Effector CD8-positive, alpha-beta T cell (primary cell): ENCODE measurements at regions not wholly inside any gene's neighbourhood (a gene's known extent, or its start where the extent isn't known, plus 50 kb on each side); places are given as distances from the start of the nearest gene placed in this dataset.
"Not testable (repeated sequence)": the region's sequence is repeated elsewhere in the genome, so short reads cannot be mapped to it uniquely, and the experiment has no call there.

ENCODE experiments used
- DNase-seq: peaks from one replicate; lab custom pipeline; 2025; lab: John Stamatoyannopoulos, UW

DNA sequence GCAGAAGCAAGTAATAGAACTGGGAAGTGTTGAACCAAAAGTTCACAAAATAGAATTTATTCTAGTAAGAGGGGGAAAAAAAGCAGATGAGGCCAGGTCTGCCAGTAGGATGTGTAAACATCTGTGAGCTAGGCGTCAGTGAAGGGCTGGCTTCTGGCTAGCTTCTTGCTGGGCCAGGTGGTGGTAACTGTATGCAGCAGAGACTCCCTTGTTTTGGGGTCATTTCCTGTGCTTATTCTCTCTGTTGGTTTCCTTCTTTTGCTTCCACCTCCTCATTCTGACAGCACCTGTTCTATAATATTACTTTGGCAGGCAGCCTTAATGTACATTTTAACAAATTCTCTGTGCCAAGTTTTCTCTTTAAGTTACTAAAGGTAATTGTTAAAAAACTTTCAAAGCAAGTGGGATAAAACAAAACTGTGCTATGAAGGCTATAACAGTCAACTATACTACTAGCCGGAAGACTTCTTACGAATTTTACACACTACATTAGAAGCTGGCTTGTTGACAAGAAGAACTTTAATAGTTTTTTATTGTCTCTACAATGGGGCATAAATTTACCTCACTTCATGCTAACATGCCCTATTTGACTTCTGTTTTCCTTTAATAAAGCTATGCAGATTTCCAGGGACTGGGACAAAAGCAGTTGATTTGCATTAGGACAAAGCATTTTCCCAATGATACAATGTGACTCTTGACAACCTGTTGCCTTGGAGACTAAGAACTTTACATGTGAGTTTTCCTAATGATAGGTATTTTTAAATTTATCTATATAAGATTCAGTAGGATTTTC, 318.8 kb upstream of the NAALADL2 start:
- DNase-seq, result no peak

DNA sequence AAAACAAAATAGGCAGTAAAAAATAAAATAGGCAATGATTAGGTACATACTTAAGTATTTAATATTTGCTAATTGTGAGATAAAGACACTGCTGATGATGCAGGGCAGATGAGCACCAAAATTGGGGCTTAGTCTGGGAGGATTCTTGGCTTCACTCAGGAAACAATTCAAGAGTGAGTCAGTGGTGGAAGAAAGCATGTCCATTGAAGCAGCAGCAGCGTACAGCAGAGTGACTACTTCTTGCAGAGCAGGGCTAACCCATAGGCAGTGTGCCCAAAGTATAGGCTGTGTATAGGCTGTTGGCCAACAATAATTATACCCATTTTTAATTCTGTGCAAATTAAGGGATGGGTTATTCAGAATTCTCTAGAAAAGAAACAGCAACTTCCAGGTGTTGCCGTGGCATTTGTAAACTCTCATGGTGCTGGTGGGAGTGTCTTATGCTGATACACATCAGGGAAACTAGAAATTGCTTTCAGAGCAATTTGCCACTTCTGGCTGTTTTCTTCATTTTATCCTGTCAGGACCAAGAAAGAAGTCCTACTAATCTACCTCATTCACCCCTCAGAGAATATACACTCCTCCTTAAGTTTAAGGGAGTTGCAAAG, 317.3 kb upstream of the NAALADL2 start:
- no peak for DNase-seq

DNA sequence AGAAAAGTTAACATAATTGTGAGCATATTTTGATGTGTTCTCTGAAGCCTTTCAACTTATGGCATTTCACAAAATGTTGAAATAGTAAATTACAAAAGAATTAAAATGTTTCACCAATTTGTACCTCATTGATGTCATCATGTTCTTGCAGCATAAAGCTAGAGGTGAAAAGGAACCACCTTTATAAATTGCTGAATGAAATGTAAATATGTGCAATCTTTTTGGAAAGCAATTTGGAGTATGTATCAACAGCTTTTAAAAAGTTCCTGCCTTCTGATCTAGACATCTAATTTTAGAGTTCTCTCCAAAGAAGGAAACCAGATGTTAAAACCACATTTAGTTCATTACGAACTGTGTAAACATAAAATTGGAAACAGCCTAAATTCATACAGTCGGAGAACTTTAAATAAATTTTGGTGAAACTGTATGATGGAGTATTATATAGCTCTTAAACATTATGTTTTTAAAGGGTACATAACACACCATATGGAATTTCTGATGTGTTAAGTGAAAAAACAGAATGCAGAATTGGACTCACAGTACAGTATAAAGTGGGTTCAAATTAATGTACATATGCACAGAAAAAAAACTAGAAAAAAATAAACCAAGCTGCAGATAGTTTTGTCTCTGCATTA, 311.2 kb upstream of the NAALADL2 start:
- no peak for DNase-seq

GRCh38 chr3:174548841-174549623, 310.1 kb upstream of the NAALADL2 start:
- no peak for DNase-seq

DNA sequence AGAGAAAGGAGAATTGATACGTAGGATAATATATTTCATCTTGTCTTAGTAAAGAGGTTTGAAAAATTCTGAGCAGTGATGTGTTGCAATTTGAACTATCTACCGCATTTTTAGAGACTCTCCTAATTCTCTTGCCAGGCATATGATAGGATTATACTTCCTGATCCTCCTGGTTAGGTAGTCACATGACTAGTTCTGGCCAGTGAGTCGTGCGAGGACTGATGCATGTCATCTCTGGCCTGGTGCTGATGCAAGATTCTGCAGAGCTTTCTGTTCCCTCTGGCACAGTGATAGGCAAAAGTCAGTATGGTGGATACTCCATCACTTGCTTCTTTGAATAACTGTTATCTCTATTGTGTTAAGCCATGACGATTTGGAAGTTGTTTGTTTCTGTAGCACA, 277.6 kb upstream of the NAALADL2 start:
- no peak for DNase-seq

DNA sequence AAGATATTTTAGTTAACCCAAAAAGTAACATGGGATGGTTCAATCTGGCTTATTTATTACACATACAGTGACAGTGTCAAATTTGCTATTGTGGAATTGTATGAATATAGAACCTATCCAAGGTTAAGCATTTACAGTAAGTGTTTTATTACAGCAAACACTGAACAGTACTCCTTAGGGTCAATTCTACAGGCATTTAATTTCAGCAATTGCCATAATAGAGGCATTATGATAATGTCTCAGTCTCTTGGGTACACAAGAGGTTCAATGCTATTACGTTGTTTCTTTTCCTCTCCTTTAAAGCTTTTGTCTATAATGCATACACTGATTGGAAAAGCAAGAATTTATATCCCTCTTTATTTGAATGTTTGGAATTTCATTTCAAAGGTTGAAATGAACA, 275.7 kb upstream of the NAALADL2 start:
- DNase-seq, result no peak

- not testable (repeated sequence) for DNase-seq
Measured at GRCh38 chr3:174587137-174587536, 272.0 kb upstream of the NAALADL2 start.

GRCh38 chr3:174596447-174596982, 262.6 kb upstream of the NAALADL2 start:
- DNase-seq, result no peak

GRCh38 chr3:174598885-174599439, 260.2 kb upstream of the NAALADL2 start:
- no peak for DNase-seq

DNA sequence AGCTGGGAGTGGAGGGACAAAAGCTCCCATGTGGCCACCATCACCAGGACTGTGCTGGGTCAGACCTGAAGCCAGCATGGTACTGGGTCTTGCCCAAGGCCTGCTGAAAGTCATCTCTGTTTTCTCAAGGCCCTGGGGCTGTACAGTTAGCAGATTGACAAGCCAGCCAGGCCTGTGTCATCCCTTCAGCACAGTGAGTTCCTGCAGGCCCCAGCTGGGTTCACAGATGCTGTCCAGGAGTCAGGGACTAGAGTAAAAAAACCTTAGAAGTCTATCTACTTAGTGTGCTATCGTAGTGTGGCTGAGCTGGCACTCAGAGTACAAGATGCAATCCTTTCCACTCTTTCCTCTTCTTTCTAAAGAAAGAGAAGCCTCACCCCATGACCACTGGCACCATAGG, 246.0 kb upstream of the NAALADL2 start:
- no peak for DNase-seq

- no peak for DNase-seq
Measured at GRCh38 chr3:174614036-174614435, 245.1 kb upstream of the NAALADL2 start.

GRCh38 chr3:174618368-174619080, 240.6 kb upstream of the NAALADL2 start:
- no peak for DNase-seq

GRCh38 chr3:174619239-174619638, 239.9 kb upstream of the NAALADL2 start:
- DNase-seq, result no peak

DNA sequence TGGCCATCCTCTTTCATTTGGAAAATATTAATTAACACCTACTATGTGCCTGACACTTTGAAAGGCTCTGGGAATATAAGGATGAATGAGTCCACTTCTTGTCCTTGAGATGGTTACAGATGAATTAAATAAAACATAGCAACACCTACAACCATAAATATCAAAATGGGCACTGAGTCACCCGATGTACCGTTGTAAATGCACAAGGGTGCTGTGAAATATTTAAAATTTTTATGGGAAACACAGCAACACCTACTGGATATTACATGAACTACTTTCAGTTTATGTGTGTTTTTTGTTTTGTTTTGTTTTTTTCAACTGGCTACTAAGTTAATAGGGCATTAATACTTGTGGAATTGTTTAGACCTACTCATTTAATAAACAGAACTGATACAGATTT, 239.0 kb upstream of the NAALADL2 start:
- no peak for DNase-seq

DNA sequence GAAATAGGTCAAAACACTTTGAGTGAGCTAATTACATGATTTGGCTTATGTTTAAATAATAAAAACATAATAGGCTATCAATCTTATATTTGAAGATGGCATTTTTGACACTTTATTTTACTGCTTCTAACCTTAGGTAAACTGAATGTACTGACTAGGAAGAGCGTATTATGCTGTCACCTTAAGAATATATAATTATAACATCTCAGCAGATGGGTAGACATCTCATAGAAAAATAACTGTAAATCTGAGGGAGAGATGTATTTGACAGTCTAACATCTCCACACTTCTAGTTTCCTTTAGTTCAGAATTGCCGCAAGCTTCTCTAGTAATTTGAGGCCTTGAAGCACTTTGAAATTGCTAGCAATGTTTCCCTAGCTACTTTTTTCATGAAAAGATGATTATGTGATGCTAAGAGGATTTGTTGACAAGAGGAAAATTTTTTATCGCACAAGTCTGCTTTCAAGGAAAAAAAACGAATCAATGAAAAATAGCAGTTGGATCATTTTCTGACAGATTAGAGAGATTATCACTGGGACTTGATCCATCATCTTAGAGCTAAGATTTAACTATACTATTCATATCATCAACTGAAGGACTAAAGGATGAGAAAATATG, 238.2 kb upstream of the NAALADL2 start:
- no peak for DNase-seq

- no peak for DNase-seq
Measured at GRCh38 chr3:174633342-174633741, 225.8 kb upstream of the NAALADL2 start.

- DNase-seq, result no peak
Measured at GRCh38 chr3:174636451-174636850, 222.7 kb upstream of the NAALADL2 start.

DNA sequence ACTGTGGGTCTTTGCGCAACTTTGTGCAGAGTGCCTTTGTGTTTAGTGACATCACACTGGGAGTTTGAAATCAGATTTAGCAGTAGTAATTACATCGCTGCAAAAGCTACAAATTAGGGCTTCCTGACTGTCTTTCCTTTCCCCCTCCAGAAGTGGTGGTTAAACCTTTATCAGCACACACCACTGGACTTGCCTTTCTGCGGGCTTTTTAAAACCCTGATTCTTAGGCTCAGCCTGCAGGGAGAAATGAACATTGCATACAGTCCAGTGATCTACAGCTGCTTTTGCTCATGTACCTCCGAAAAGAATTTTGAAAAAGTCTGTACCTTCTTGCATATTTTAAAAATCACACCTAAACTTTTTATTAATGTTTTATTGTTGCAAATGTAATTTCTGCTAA, 219.7 kb upstream of the NAALADL2 start:
- DNase-seq, result no peak

DNA sequence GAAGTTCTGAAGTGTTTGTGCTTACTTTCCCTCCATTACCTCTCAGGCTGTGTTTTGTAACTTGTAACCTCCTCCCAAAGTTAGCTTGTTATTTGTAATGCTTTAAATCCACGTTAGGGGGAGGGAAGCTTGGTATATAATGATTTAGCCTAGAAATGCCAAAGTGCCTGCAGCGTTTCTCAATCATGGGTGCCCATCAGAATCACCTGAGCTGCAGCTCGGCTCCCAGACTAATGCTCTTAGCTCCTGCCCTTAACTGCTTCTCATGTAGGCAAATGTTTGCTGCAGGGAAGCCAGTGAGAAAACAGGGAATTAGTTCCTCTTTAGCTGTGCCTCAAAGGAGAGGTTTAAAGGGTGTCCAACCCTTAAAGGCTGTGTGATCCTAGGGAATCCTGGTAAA, 219.2 kb upstream of the NAALADL2 start:
- no peak for DNase-seq

- DNase-seq, result no peak
Measured at GRCh38 chr3:174640932-174641331, 218.2 kb upstream of the NAALADL2 start.

- no peak for DNase-seq
Measured at GRCh38 chr3:174644287-174644686, 214.8 kb upstream of the NAALADL2 start.
